Ishikawa (cell line): ENCODE measurements at regions not wholly inside any gene's neighbourhood (a gene's known extent, or its start where the extent isn't known, plus 50 kb on each side); places are given as distances from the start of the nearest gene placed in this dataset.

Experiments used
- CEBPB ChIP-seq: IDR thresholded peaks from 2 replicates; pipeline ENCODE4 v1.6.1; 2012
- CREB1 ChIP-seq: IDR thresholded peaks from 2 replicates; pipeline ENCODE4 v1.6.1; 2012; ENCODE audit warnings: low read depth
- EGR1 ChIP-seq: IDR thresholded peaks from 2 replicates; pipeline ENCODE4 v1.6.1; 2012
- EP300 ChIP-seq: IDR thresholded peaks from 2 replicates; pipeline ENCODE4 v1.6.1; 2012; ENCODE audit warnings: borderline replicate concordance
- FOXM1 ChIP-seq: IDR thresholded peaks from 2 replicates; pipeline ENCODE4 v1.6.1; 2012; ENCODE audit warnings: low read depth, borderline replicate concordance
- NFIC ChIP-seq: IDR thresholded peaks from 2 replicates; pipeline ENCODE4 v1.6.1; 2012
- RAD21 ChIP-seq: IDR thresholded peaks from 2 replicates; pipeline ENCODE4 v1.6.1; 2012; ENCODE audit warnings: low read depth
- TAF1 ChIP-seq: IDR thresholded peaks from 2 replicates; pipeline ENCODE4 v1.6.1; 2012; ENCODE audit warnings: low read depth, mild to moderate bottlenecking
- TCF12 ChIP-seq: IDR thresholded peaks from 2 replicates; pipeline ENCODE4 v1.6.1; 2012; ENCODE audit warnings: low read depth
- TEAD4 ChIP-seq: IDR thresholded peaks from 2 replicates; pipeline ENCODE4 v1.6.1; 2012
- YY1 ChIP-seq: IDR thresholded peaks from 2 replicates; pipeline ENCODE4 v1.6.1; 2012; ENCODE audit warnings: low read depth
- ZBTB7A ChIP-seq: IDR thresholded peaks from 2 replicates; pipeline ENCODE4 v1.6.1; 2012; ENCODE audit warnings: low read depth
- TF ChIP-seq, protein P1 (sequence below): IDR thresholded peaks from 2 replicates; pipeline ENCODE4 v1.6.1; 2012
- TF ChIP-seq, protein P2 (sequence below): IDR thresholded peaks from 2 replicates; pipeline ENCODE4 v1.6.1; 2012
- TF ChIP-seq, protein P3 (sequence below): IDR thresholded peaks from 2 replicates; pipeline ENCODE4 v1.6.1; 2012; ENCODE audit warnings: low read depth, mild to moderate bottlenecking

DNA sequence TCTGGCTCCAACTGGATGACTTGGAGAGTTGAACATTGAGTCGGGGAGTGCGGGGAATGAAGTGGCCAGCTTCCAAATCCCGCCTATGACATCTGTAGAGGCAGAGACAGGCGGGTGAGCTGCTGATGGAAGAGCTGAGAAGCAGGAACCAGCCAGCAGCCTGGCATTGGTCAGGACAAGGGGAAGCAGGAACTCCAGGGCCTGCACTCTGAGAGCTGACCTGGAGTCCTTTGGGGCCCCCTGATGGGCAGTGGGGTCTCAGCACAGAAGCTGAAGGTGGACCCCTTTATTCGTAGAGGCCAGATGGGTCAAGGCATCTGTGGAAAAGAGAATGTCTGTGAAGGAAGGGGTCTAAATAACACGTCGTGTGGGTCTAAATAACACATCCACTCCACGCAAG, 57.0 kb downstream of the SEC61G start:
- TF ChIP-seq, protein P1, sequence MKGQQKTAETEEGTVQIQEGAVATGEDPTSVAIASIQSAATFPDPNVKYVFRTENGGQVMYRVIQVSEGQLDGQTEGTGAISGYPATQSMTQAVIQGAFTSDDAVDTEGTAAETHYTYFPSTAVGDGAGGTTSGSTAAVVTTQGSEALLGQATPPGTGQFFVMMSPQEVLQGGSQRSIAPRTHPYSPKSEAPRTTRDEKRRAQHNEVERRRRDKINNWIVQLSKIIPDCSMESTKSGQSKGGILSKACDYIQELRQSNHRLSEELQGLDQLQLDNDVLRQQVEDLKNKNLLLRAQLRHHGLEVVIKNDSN, result no peak
- TF ChIP-seq TEAD4 (no peak), CREB1 (no peak), NFIC (no peak), RAD21 (no peak), CEBPB (no peak), ZBTB7A (no peak), FOXM1 (no peak), EGR1 (no peak), TAF1 (no peak), EP300 (no peak), YY1 (no peak), TCF12 (no peak)
- TF ChIP-seq, protein P2, sequence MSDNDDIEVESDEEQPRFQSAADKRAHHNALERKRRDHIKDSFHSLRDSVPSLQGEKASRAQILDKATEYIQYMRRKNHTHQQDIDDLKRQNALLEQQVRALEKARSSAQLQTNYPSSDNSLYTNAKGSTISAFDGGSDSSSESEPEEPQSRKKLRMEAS, result no peak
- TF ChIP-seq, protein P3, sequence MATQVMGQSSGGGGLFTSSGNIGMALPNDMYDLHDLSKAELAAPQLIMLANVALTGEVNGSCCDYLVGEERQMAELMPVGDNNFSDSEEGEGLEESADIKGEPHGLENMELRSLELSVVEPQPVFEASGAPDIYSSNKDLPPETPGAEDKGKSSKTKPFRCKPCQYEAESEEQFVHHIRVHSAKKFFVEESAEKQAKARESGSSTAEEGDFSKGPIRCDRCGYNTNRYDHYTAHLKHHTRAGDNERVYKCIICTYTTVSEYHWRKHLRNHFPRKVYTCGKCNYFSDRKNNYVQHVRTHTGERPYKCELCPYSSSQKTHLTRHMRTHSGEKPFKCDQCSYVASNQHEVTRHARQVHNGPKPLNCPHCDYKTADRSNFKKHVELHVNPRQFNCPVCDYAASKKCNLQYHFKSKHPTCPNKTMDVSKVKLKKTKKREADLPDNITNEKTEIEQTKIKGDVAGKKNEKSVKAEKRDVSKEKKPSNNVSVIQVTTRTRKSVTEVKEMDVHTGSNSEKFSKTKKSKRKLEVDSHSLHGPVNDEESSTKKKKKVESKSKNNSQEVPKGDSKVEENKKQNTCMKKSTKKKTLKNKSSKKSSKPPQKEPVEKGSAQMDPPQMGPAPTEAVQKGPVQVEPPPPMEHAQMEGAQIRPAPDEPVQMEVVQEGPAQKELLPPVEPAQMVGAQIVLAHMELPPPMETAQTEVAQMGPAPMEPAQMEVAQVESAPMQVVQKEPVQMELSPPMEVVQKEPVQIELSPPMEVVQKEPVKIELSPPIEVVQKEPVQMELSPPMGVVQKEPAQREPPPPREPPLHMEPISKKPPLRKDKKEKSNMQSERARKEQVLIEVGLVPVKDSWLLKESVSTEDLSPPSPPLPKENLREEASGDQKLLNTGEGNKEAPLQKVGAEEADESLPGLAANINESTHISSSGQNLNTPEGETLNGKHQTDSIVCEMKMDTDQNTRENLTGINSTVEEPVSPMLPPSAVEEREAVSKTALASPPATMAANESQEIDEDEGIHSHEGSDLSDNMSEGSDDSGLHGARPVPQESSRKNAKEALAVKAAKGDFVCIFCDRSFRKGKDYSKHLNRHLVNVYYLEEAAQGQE, result no peak

DNA sequence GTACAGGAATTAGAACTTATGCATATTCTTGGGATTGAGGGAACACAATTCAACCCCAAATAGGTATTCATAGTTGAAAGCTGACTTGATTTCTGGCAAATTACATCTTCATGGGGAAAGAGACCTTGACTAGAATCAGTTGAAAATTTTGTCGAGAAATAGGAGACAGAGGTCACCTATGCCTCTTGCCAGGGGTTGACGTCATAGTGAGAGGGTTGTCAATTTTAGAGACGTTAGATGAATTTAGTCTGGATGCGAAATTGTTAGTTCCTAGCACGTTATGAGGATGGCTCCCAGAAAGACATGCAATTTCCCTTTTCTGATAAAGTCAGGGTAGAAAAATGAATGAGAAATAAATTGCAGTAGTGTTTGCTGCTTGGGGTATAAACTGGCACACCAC, 59.3 kb downstream of the SEC61G start:
- no peak for TF ChIP-seq EGR1
- TF ChIP-seq TCF12, result no peak
- no peak for TF ChIP-seq YY1
- no peak for TF ChIP-seq NFIC
- no peak for TF ChIP-seq FOXM1
- TF ChIP-seq, protein P1, result no peak
- TF ChIP-seq CEBPB, result no peak
- no peak for TF ChIP-seq TEAD4
- no peak for TF ChIP-seq TAF1
- TF ChIP-seq, protein P2, result no peak
- no peak for TF ChIP-seq EP300

DNA sequence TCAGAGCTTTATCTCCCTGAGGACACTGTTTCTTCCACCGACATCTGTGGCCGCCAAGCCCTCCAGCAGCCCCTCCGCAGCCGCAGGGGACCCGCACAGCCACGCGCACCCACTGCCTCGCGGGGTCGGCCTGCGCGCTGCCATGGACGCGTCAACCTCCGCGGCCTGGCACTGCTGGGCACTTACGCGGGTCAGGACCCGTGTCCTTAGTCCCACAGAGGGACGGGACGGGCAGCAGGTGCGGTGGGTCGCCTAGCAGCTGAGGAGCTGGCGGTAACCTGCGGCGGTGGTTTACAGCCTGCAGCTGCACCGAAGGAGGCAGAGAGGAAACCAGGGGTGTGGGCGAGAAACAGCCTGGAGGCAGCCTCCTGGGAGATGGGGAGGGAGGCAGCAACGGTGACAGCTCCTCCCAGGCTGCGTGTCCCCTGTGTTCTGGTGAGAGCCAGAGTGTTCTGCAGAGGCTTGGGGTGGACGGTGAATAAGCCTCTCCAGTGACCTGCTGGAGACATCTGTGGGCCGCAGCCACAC, 61.3 kb downstream of the SEC61G start:
- no peak for TF ChIP-seq TEAD4
- TF ChIP-seq ZBTB7A, result no peak
- TF ChIP-seq CEBPB, result no peak
- no peak for TF ChIP-seq RAD21
- no peak for TF ChIP-seq NFIC
- TF ChIP-seq CREB1, result no peak
- TF ChIP-seq, protein P3, result no peak
- no peak for TF ChIP-seq FOXM1
- TF ChIP-seq, protein P1, result no peak
- no peak for TF ChIP-seq EGR1

DNA sequence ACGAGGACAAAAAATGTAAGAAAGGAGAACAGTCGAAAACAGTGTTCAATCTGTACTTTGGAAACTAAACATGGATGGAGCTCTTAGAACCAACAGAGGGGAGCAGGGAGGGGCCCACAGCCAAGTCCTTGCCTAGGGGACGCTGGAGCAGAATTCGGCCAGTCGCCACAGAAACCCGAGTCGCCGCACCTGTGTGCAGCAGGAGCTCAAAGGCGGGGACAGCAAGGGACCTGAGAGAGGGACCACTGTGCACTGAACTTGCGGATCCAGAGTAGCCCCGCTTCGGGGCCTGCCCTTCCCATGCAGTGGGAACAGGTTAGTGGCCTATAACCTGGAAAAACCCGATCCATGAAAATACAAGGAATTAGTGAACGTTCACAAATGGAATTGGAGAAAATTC, 68.1 kb downstream of the SEC61G start:
- TF ChIP-seq, protein P3, result no peak
- TF ChIP-seq, protein P1, result no peak
- TF ChIP-seq EGR1 (no peak), NFIC (no peak)
